Keratinocyte (primary cell): ENCODE measurements at regions not wholly inside any gene's neighbourhood (a gene's known extent, or its start where the extent isn't known, plus 50 kb on each side); places are given as distances from the start of the nearest gene placed in this dataset.

Source experiments
- DNase-seq: peaks from one replicate; pipeline ENCODE4 v3.0.0-alpha.2; 2011; ENCODE audit warnings: low read depth, missing footprints, low spot score
- FAIRE-seq: peaks from 2 replicates; lab custom pipeline; 2011; peaks lifted over from hg19 to GRCh38; lab: Jason Lieb, UNC
- H2AFZ ChIP-seq: 2 replicates; pipeline ENCODE4 v1.6.0; 2012; ENCODE audit warnings: low read length, control low read depth, inconsistent platforms; ENCODE audit not compliant: control insufficient read depth
- H3K27ac ChIP-seq: 2 replicates; pipeline ENCODE4 v1.5.1; 2011; ENCODE audit warnings: low read length; ENCODE audit not compliant: control insufficient read depth, insufficient read depth
- H3K27me3 ChIP-seq: 3 replicates; pipeline ENCODE4 v1.6.0; 2011; ENCODE audit warnings: low read length; ENCODE audit not compliant: control insufficient read depth, insufficient read depth; ENCODE audit errors: extremely low read depth
- H3K36me3 ChIP-seq, 2 experiments: 2 replicates in 1 of 2; 3 replicates in 1 of 2; pipeline ENCODE4 v1.5.1; 2011; ENCODE audit warnings: low read length in 2 of 2, mild to moderate bottlenecking in 1 of 2; ENCODE audit not compliant: control insufficient read depth in 2 of 2, insufficient read depth in 2 of 2; ENCODE audit errors: extremely low read depth in 1 of 2
- H3K4me1 ChIP-seq: 3 replicates; pipeline ENCODE4 v1.5.1; 2011; ENCODE audit warnings: low read length; ENCODE audit not compliant: control insufficient read depth, insufficient read depth; ENCODE audit errors: extremely low read depth
- H3K4me2 ChIP-seq: 3 replicates; pipeline ENCODE4 v1.6.0; 2011; ENCODE audit warnings: low read depth, low read length; ENCODE audit not compliant: control insufficient read depth, insufficient read depth; ENCODE audit errors: extremely low read depth
- H3K4me3 ChIP-seq, 3 experiments: fragments of 200-600 bp in 1 of 3; sonication (generic) in 1 of 3; 2 replicates in 2 of 3; 3 replicates in 1 of 3; pipeline ENCODE4 v1.5.1; 2011 to 2016; ENCODE audit warnings: low read length in 3 of 3, mild to moderate bottlenecking in 3 of 3, control low read depth in 2 of 3, inconsistent platforms in 1 of 3, low read depth in 1 of 3, mixed read lengths in 1 of 3, mixed run types in 1 of 3, moderate library complexity in 1 of 3; ENCODE audit not compliant: control insufficient read depth in 2 of 3, insufficient read depth in 2 of 3; ENCODE audit errors: extremely low read depth in 1 of 3
- H3K79me2 ChIP-seq: 2 replicates; pipeline ENCODE4 v1.6.0; 2012; ENCODE audit warnings: low read length; ENCODE audit not compliant: control insufficient read depth, insufficient read depth
- H3K9ac ChIP-seq: 3 replicates; pipeline ENCODE4 v1.6.0; 2011; ENCODE audit warnings: low read length; ENCODE audit not compliant: control insufficient read depth, insufficient read depth; ENCODE audit errors: extremely low read depth
- H3K9me1 ChIP-seq: 3 replicates; pipeline ENCODE4 v1.6.0; 2011; ENCODE audit warnings: low read length; ENCODE audit not compliant: control insufficient read depth, insufficient read depth; ENCODE audit errors: extremely low read depth
- H3K9me3 ChIP-seq: 2 replicates; pipeline ENCODE4 v1.5.1; 2012; ENCODE audit warnings: low read depth, low read length; ENCODE audit not compliant: control insufficient read depth
- H4K20me1 ChIP-seq: 3 replicates; pipeline ENCODE4 v1.6.0; 2011; ENCODE audit warnings: low read length; ENCODE audit not compliant: control insufficient read depth, insufficient read depth; ENCODE audit errors: extremely low read depth
- EZH2 ChIP-seq: IDR thresholded peaks from one replicate; pipeline ENCODE4 v1.6.1; 2012; ENCODE audit warnings: inconsistent platforms, mild to moderate bottlenecking, low read length, moderate library complexity
- dilution Hi-C: fragments of 300-500 bp; cut with MboI; formaldehyde crosslinking; loops from one replicate; pipeline ENCODE4 v1.7.0; 2020; ENCODE audit warnings: low sequenced_read_pairs; ENCODE audit not compliant: extremely low pct_ligation_motif_present
- TF ChIP-seq, protein P1 (sequence below), 3 experiments: IDR thresholded peaks in 1 of 3; conservative IDR thresholded peaks in 1 of 3; optimal IDR thresholded peaks in 1 of 3; 2 replicates in 2 of 3; 3 replicates in 1 of 3; pipeline versions ENCODE3 to v1.5.1; 2011; ENCODE audit warnings: low read length in 3 of 3, mild to moderate bottlenecking in 3 of 3, moderate library complexity in 2 of 3, control low read depth in 1 of 3, inconsistent platforms in 1 of 3; ENCODE audit not compliant: insufficient read depth in 2 of 3; ENCODE audit errors: extremely low read depth in 1 of 3

DNA sequence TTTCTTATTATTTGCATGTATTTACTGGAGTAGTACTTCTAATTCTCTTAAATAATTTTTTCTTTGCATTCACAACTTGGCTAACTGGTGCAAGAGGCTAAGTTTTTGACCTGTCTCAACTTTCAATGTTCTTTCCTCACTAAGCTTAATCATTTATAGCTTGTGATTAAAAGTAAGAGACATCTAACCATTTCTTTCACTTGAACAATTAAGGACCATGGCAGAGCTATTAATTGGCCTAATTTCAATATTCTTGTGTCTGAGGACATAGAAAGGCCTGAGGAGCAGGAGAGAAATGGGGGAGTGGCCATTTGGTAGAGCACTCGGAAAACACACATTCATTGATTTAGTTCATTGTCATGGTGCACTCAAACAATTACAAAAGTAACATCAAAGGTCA, 141.4 kb upstream of the TMEM196 start:
- H4K20me1 ChIP-seq = no peaks in the 10 kb centered on the region
- DNase-seq (no peak), FAIRE-seq (peak; percentile 48)
- no peaks in the 10 kb centered on the region for H3K27me3 ChIP-seq
- no peak overlapping the region for H3K27ac ChIP-seq
- no peaks in the 10 kb centered on the region for H3K79me2 ChIP-seq
- dilution Hi-C loops = no loop called here
- no peak overlapping the region for H3K9ac ChIP-seq
- H3K9me3 ChIP-seq = no peaks in the 10 kb centered on the region
- peaks cover 28% of the 10 kb centered on the region for H3K4me1 ChIP-seq
- TF ChIP-seq, protein P1, sequence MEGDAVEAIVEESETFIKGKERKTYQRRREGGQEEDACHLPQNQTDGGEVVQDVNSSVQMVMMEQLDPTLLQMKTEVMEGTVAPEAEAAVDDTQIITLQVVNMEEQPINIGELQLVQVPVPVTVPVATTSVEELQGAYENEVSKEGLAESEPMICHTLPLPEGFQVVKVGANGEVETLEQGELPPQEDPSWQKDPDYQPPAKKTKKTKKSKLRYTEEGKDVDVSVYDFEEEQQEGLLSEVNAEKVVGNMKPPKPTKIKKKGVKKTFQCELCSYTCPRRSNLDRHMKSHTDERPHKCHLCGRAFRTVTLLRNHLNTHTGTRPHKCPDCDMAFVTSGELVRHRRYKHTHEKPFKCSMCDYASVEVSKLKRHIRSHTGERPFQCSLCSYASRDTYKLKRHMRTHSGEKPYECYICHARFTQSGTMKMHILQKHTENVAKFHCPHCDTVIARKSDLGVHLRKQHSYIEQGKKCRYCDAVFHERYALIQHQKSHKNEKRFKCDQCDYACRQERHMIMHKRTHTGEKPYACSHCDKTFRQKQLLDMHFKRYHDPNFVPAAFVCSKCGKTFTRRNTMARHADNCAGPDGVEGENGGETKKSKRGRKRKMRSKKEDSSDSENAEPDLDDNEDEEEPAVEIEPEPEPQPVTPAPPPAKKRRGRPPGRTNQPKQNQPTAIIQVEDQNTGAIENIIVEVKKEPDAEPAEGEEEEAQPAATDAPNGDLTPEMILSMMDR (optimal IDR thresholded peaks at IDR 0.05 in 1 of 3, IDR thresholded peaks at IDR 0.05 in 1 of 3, conservative IDR thresholded peaks at IDR 0.05 in 1 of 3; ENCODE audit: extremely low read depth in 1 of 3, insufficient read depth in 2 of 3, low read length in 3 of 3) = no peak
- TF ChIP-seq EZH2 = no peak
- no peak overlapping the region for H2AFZ ChIP-seq
- H3K9me1 ChIP-seq = no peaks in the 10 kb centered on the region
- no peak overlapping the region for H3K4me2 ChIP-seq
- no peaks in the 10 kb centered on the region for H3K36me3 ChIP-seq
- no peak overlapping the region for H3K4me3 ChIP-seq

DNA sequence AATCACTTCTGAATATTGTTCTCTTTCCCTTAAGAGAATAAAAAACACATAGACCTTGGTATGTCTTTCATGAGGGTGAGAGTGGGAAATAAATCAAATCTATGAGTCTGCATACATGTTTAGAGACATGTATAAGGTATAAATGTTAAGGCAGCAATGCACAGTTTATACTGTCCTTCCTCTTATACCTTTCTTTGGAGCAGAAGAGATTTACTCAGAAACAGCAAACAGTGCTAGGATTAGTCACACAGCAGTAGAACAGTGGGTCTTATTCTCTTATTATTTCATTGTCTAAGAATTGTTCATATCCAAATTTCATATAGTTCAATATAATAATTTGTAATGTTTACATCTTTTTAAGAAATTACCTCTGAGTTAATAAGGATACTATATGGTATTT, 126.7 kb upstream of the TMEM196 start:
- Histone ChIP-seq H3K27me3 (no peaks in the 10 kb centered on the region), H3K4me1 (no peaks in the 10 kb centered on the region), H2AFZ (no peak overlapping the region), H3K36me3 (no peaks in the 10 kb centered on the region), H3K9me1 (no peaks in the 10 kb centered on the region), H3K9ac (no peak overlapping the region), H3K79me2 (no peaks in the 10 kb centered on the region), H3K4me2 (no peak overlapping the region), H3K9me3 (no peaks in the 10 kb centered on the region), H3K4me3 (no peak overlapping the region), H3K27ac (no peak overlapping the region), H4K20me1 (no peaks in the 10 kb centered on the region)
- no peak for FAIRE-seq
- dilution Hi-C loops = no loop called here
- DNase-seq = no peak
- TF ChIP-seq, protein P1 (optimal IDR thresholded peaks at IDR 0.05 in 1 of 3, IDR thresholded peaks at IDR 0.05 in 1 of 3, conservative IDR thresholded peaks at IDR 0.05 in 1 of 3; ENCODE audit: extremely low read depth in 1 of 3, insufficient read depth in 2 of 3, low read length in 3 of 3) = no peak
- TF ChIP-seq EZH2 = no peak
